GM18505 (cell line): ENCODE measurements at regions not wholly inside any gene's neighbourhood (a gene's known extent, or its start where the extent isn't known, plus 50 kb on each side); places are given as distances from the start of the nearest gene placed in this dataset.
"Not testable (repeated sequence)": the region's sequence is repeated elsewhere in the genome, so short reads cannot be mapped to it uniquely, and the experiment has no call there.

Experiments
- ATAC-seq: cut with Tn5 transposase; IDR thresholded peaks from one replicate; pipeline ENCODE4 v1.9.1; 2021; ENCODE audit not compliant: unreplicated experiment
- POLR2A ChIP-seq: IDR thresholded peaks from 4 replicates; pipeline ENCODE4 v1.6.1; 2011; ENCODE audit warnings: borderline replicate concordance; ENCODE audit not compliant: insufficient read depth, insufficient read length; ENCODE audit errors: extremely low read depth

DNA sequence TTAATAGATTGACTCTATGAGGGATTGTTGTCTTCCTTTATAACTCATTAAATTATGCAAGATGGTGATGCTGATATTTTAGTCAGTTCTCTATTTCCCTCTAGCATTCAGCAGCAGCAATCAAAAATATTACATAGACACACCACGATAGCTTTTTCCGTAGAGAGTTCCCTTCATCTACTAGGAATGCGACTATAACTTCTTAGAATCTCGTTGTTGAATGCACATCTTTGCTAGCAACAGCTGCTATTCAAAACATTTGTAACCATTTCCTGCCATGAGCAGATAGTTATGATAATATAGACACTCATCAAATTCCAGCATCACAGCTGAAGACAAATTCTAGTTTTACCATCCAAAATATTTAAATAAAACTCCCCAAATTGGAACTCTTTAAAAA, 147.4 kb upstream of the FGF13 start:
- no peak for TF ChIP-seq POLR2A
- no peak for ATAC-seq

DNA sequence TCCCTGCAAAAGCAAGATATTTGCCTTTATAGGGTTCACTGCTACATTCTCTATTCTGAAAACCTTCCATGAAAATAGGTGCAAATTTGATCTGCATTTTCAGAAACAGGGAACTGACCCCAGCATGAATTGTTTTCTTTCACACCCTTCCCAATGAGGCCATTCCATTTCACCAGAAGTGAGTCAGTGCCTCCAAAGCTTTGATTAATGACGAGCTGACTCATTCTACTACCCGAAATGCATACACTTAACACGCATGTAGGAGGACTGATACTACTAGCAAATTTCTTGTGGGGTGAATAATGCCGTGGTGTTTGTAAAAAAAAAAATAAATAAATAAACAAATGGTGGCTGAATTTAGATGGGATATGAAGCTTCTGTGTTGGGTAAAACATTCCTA, 146.9 kb upstream of the FGF13 start:
- ATAC-seq: no peak
- TF ChIP-seq POLR2A: no peak

- TF ChIP-seq POLR2A: no peak
- ATAC-seq: no peak
These were observed 145.5 kb upstream of the FGF13 start for GRCh38 chrX:138856881-138857604.

DNA sequence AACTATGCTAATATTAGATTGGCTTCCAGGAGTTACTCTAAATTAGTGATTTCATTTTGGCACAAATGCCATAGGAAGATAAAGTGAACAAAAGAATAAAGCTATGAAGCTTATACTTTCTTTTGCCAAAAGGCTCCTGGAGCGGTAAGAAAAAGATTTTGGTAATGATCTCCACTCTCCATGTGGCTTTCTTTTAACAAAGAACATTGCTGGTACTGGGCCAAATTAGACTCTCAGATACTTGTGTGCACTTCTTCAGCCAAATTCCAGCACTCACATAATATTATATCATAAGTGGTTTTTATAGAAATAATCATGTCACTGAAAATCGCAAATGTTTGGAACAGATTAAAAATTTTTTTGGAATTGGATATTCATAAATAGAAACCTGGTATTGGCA, 142.4 kb upstream of the FGF13 start:
- ATAC-seq: no peak
- TF ChIP-seq POLR2A: no peak

DNA sequence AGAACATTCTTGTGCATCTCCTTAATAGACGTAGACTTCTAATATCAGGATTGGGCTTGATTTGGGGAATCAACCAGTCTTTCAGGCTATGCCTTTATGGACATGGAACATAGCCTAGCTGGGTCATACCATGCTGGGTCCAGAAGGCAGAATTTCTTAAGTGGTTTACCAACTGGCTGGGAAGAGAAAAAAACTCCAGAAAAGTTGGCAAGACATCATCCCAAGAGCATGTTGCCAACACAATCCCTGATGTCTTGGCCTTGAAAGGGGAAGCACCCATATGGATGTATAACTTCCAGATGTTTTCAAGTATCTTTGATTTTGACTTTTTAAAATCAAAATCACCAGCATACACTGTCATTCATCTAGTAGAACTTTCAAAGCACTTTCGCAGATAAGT, 138.0 kb upstream of the FGF13 start:
- no peak for TF ChIP-seq POLR2A
- no peak for ATAC-seq

GRCh38 chrX:138847930-138848329, 136.4 kb upstream of the FGF13 start:
- no peak for TF ChIP-seq POLR2A
- no peak for ATAC-seq

GRCh38 chrX:138845786-138846185, 134.3 kb upstream of the FGF13 start:
- TF ChIP-seq POLR2A: no peak
- no peak for ATAC-seq

GRCh38 chrX:138807400-138807799, 95.9 kb upstream of the FGF13 start:
- ATAC-seq: not testable (repeated sequence)

GRCh38 chrX:138794246-138794645, 82.7 kb upstream of the FGF13 start:
- ATAC-seq: no peak
- TF ChIP-seq POLR2A: no peak

- ATAC-seq: no peak
- TF ChIP-seq POLR2A: no peak
These were observed 80.0 kb upstream of the FGF13 start for GRCh38 chrX:138791551-138791950.

DNA sequence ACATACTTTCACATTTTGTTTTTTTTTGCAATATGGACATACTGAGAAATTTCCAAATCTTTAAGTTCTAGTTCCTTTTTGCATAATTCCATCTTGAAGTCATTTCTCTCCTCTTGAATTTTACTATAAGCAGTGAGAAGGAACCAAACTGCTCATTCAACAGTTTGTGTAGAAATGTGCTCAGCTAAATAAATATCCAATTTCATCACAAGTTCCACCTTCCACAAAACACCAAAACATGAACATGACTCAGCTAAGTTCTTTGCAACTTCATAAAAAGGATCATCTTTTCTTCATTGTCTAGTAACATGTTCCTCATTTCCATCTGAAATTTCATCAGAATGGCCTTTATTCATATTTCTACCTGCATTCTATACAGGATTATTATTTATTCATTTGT, 77.3 kb upstream of the FGF13 start:
- ATAC-seq: no peak
- TF ChIP-seq POLR2A: no peak

- ATAC-seq: not testable (repeated sequence)
These were observed 67.0 kb upstream of the FGF13 start for GRCh38 chrX:138778576-138778909.

DNA sequence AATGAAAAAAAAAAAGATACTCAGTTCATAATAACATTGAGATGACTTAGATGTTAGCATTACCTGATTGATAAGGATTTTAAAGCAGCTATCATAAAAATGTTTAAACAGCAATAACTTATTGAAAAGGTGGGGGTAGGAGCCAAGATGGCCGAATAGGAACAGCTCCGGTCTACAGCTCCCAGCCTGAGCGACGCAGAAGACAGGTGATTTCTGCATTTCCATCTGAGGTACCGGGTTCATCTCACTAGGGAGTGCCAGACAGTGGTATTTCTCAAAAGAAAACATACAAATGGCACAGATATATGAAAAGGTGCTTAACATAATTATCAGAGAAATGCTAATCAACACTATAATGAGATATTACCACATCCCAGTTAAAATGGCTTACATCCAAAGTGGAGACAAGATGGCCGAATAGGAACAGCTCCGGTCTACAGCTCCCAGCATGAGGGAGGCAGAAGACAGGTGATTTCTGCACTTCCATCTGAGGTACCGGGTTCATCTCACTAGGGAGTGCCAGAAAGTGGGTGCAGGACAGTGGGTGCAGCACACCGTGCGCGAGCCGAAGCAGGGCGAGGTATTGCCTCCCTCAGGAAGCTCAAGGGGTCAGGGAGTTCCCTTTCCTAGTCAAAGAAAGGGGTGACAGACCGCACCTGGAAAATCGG, 66.5 kb upstream of the FGF13 start:
- not testable (repeated sequence) for ATAC-seq

- TF ChIP-seq POLR2A: no peak
- ATAC-seq: no peak
These were observed 65.7 kb upstream of the FGF13 start for GRCh38 chrX:138777230-138777629.

- ATAC-seq: no peak
These were observed 64.0 kb upstream of the FGF13 start for GRCh38 chrX:138775517-138775916.

More at GRCh38 chrX:138775517-138775916, 64.0 kb upstream of the FGF13 start:
- no peak for TF ChIP-seq POLR2A
